Transverse colon (tissue), 4 donors: ENCODE measurements at regions not wholly inside any gene's neighbourhood (a gene's known extent, or its start where the extent isn't known, plus 50 kb on each side); places are given as distances from the start of the nearest gene placed in this dataset.
A peak's percentile ranks its signal among the peaks of the same experiment; 100 is the strongest.

Source experiments
- DNase-seq: peaks from one replicate; pipeline ENCODE4 v3.0.0-alpha.2; 2019
- H3K27ac ChIP-seq, 4 donors: fragments of 200-600 bp; sonication (generic); 2 replicates each; pipeline ENCODE4 v1.5.1; 2016 to 2018; ENCODE audit warnings: inconsistent platforms in 4 of 4
- H3K27me3 ChIP-seq: fragments of 200-600 bp; sonication (generic); 2 replicates; pipeline ENCODE4 v1.5.1; 2017; ENCODE audit warnings: inconsistent platforms
- H3K36me3 ChIP-seq, 4 donors: fragments of 200-600 bp; sonication (generic); 2 replicates each; pipeline ENCODE4 v1.5.1; 2017 to 2019; ENCODE audit warnings: inconsistent platforms in 4 of 4
- H3K4me1 ChIP-seq, 4 donors: fragments of 200-600 bp; sonication (generic); 2 replicates each; pipeline ENCODE4 v1.5.1; 2017 to 2020; ENCODE audit warnings: inconsistent platforms in 4 of 4
- H3K4me3 ChIP-seq, 4 donors: fragments of 200-600 bp; sonication (generic); 1 replicate in 1 of 4; 2 replicates in 3 of 4; pipeline versions ENCODE4 v1.5.1 to v1.6.1; 2017 to 2019; ENCODE audit warnings: inconsistent platforms in 4 of 4
- H3K9me3 ChIP-seq, 2 donors: fragments of 200-600 bp; sonication (generic); 2 replicates each; pipeline ENCODE4 v1.5.1; 2017 to 2019; ENCODE audit warnings: inconsistent platforms in 2 of 2
- CTCF ChIP-seq, 5 experiments: fragments of 200-600 bp in 3 of 5; fragments of 450-650 bp in 2 of 5; sonication (generic) in 3 of 5; IDR thresholded peaks; 1 replicate in 2 of 5; 2 replicates in 3 of 5; pipeline ENCODE4 v1.5.1; 2016 to 2017; ENCODE audit warnings: antibody characterized with exemption in 5 of 5, inconsistent platforms in 3 of 5, mild to moderate bottlenecking in 2 of 5, moderate library complexity in 1 of 5
- EP300 ChIP-seq: sonication (generic); formaldehyde crosslinking; IDR thresholded peaks from one replicate; pipeline ENCODE4 v1.6.1; 2017; ENCODE audit warnings: antibody characterized with exemption, low read depth
- POLR2A ChIP-seq: fragments of 450-650 bp; IDR thresholded peaks from one replicate; pipeline ENCODE4 v1.6.1; 2016; ENCODE audit warnings: antibody characterized with exemption, mild to moderate bottlenecking, moderate library complexity
- POLR2AphosphoS5 ChIP-seq, 3 donors: sonication (generic); formaldehyde crosslinking; IDR thresholded peaks; one replicate each; pipeline ENCODE4 v1.6.1; 2016; ENCODE audit warnings: antibody characterized with exemption in 3 of 3
- WGBS, 2 donors: methylation state at CpG; one replicate each; pipeline ENCODE4 v1.1.5; 2018; ENCODE audit warnings: low coverage in 1 of 2; 5-methylcytosine and 5-hydroxymethylcytosine counted together
- in situ Hi-C, 4 donors: fragments of 200-750 bp; cut with MboI; loops; one replicate each; pipeline versions ENCODE4 v1.15.0 to v1.15.1; 2017; ENCODE audit warnings: low sequenced_read_pairs in 3 of 4, low pct_ligation_motif_present in 1 of 4, low pct_unique_long_range_greater_than_20kb in 1 of 4
- intact Hi-C: fragments of 100-400 bp; cut with DNase I; formaldehyde crosslinking; loops from one replicate; pipeline ENCODE4 v1.15.1; 2023; ENCODE audit warnings: low total_unique reads
- small RNA-seq, 4 donors: library from RNA; depleted of rRNA; stranded (forward); fragments of <200 nt; gene quantifications; one replicate each; pipeline ENCODE3, GENCODE V24; 2016

- WGBS, 2 donors: 37 to 44% methylated on average over 1 of the region's 1 CpG
- no peak for DNase-seq
- no peak overlapping the region for H3K27ac ChIP-seq
- in situ Hi-C loops: no loop called here
- TF ChIP-seq EP300: no peak
- no peak for TF ChIP-seq CTCF (IDR thresholded peaks at IDR 0.05)
- no peak for TF ChIP-seq POLR2A
- no peak for TF ChIP-seq POLR2AphosphoS5 (IDR thresholded peaks at IDR 0.05)
- intact Hi-C loops: no loop called here
- no peaks in the 10 kb centered on the region for H3K36me3 ChIP-seq
- no peaks in the 10 kb centered on the region for H3K9me3 ChIP-seq
- no peaks in the 10 kb centered on the region for H3K4me1 ChIP-seq
- H3K4me3 ChIP-seq: no peak overlapping the region
- H3K27me3 ChIP-seq: no peaks in the 10 kb centered on the region
These were observed 126.9 kb downstream of the KCNS3 start for GRCh38 chr2:18005411-18005810.

GRCh38 chr2:18001671-18002070 lies 123.2 kb downstream of the KCNS3 start:
- Histone ChIP-seq H3K27me3 (no peaks in the 10 kb centered on the region), H3K4me3 (no peak overlapping the region), H3K27ac (no peak overlapping the region), H3K9me3 (no peaks in the 10 kb centered on the region), H3K4me1 (no peaks in the 10 kb centered on the region), H3K36me3 (no peaks in the 10 kb centered on the region)
- intact Hi-C loops (no loop called here), in situ Hi-C loops (no loop called here)
- 33 to 56% methylated on average over 2 to 4 of the region's 4 CpGs for WGBS, 2 donors
- no peak for TF ChIP-seq EP300
- no peak for TF ChIP-seq CTCF (IDR thresholded peaks at IDR 0.05)
- no peak for TF ChIP-seq POLR2A
- no peak for TF ChIP-seq POLR2AphosphoS5 (IDR thresholded peaks at IDR 0.05)
- DNase-seq: no peak

GRCh38 chr2:17996978-17997377 lies 118.5 kb downstream of the KCNS3 start:
- WGBS, 2 donors: 32 to 46% methylated on average over 3 of the region's 3 CpGs
- H3K4me1 ChIP-seq: no peaks in the 10 kb centered on the region
- intact Hi-C loops (no loop called here), in situ Hi-C loops (no loop called here)
- H3K27ac ChIP-seq: no peak overlapping the region
- no peak overlapping the region for H3K4me3 ChIP-seq
- H3K27me3 ChIP-seq: no peaks in the 10 kb centered on the region
- no peak for DNase-seq
- TF ChIP-seq POLR2AphosphoS5 (IDR thresholded peaks at IDR 0.05) (peak in 1 of 3 donors; percentile 74), POLR2A (no peak), CTCF (IDR thresholded peaks at IDR 0.05) (no peak), EP300 (no peak)
- no peaks in the 10 kb centered on the region for H3K9me3 ChIP-seq
- no peaks in the 10 kb centered on the region for H3K36me3 ChIP-seq

GRCh38 chr2:17995593-17995992 lies 117.1 kb downstream of the KCNS3 start:
- Histone ChIP-seq H3K27ac (no peak overlapping the region), H3K4me1 (no peaks in the 10 kb centered on the region), H3K36me3 (no peaks in the 10 kb centered on the region), H3K4me3 (no peak overlapping the region), H3K9me3 (no peaks in the 10 kb centered on the region), H3K27me3 (no peaks in the 10 kb centered on the region)
- intact Hi-C loops: no loop called here
- WGBS, 2 donors: 73 to 100% methylated on average over 1 to 5 of the region's 5 CpGs
- DNase-seq: no peak
- no peak for TF ChIP-seq EP300
- no peak for TF ChIP-seq POLR2AphosphoS5 (IDR thresholded peaks at IDR 0.05)
- no peak for TF ChIP-seq POLR2A
- no peak for TF ChIP-seq CTCF (IDR thresholded peaks at IDR 0.05)
- in situ Hi-C loops: no loop called here

Small RNA genes in the stretch of these regions (small RNA-seq; reads per million reads assigned to genes)
- 0 reads per million in 4 donors for gene RF00561
